ENCODE measurements at regions not wholly inside any gene's neighbourhood (a gene's known extent, or its start where the extent isn't known, plus 50 kb on each side); places are given as distances from the start of the nearest gene placed in this dataset.

GRCh38 chr10:129360046-129360445 is 107.0 kb upstream of the MGMT start:
- no peak for TF ChIP-seq SP1 (CRISPR knock-in tag; IDR thresholded peaks at IDR 0.05)
- TF ChIP-seq NBN (IDR thresholded peaks at IDR 0.05; ENCODE audit: low read depth) = no peak
- TF ChIP-seq CHD2 (IDR thresholded peaks at IDR 0.05; ENCODE audit: low read depth, low read length) = no peak
- TF ChIP-seq TARDBP (IDR thresholded peaks at IDR 0.05) = no peak
- no peak for TF ChIP-seq POLR2G (IDR thresholded peaks at IDR 0.05; ENCODE audit: low read depth, low read length)
- no peak for TF ChIP-seq NRF1 (conservative IDR thresholded peaks at IDR 0.05 in 1 of 2, IDR thresholded peaks at IDR 0.05 in 1 of 2)
- TF ChIP-seq ZFP36 (IDR thresholded peaks at IDR 0.05; ENCODE audit: low read depth, low read length, partially characterized antibody) = no peak

Measured in K562 (cell line).